ENCODE measurements at regions not wholly inside any gene's neighbourhood (a gene's known extent, or its start where the extent isn't known, plus 50 kb on each side); places are given as distances from the start of the nearest gene placed in this dataset.

GRCh38 chr2:45256867-45257641, 247.8 kb upstream of the SIX2 start:
- Histone ChIP-seq H3K36me3 (replicated peaks; ENCODE audit: insufficient read depth, low read length) (no peaks in the 10 kb centered on the region), H4K20me1 (ENCODE audit: insufficient read depth, low read length) (no peaks in the 10 kb centered on the region), H3K27me3 (replicated peaks; ENCODE audit: insufficient read depth, low read length) (no peaks in the 10 kb centered on the region), H3K9me3 (replicated peaks; ENCODE audit: insufficient read depth, low read length) (no peaks in the 10 kb centered on the region), H3K9ac (ENCODE audit: low read length) (no peak overlapping the region), H3K9me2 (replicated peaks; ENCODE audit: insufficient read depth, low read length) (no peaks in the 10 kb centered on the region), H3F3A (ENCODE audit: insufficient read depth, low read length) (no peaks in the 10 kb centered on the region), H3K4me1 (ENCODE audit: low read length) (no peaks in the 10 kb centered on the region), H3K4me2 (ENCODE audit: low read depth, low read length) (no peak overlapping the region), H2AFZ (ENCODE audit: low read length) (no peak overlapping the region), H3K4me3 (ENCODE audit: low read length) (no peak overlapping the region), H3K27ac (ENCODE audit: low read length) (no peak overlapping the region), H3K79me2 (ENCODE audit: low read length) (no peaks in the 10 kb centered on the region)
- no peak for TF ChIP-seq EZH2phosphoT487 (IDR thresholded peaks at IDR 0.05; ENCODE audit: low read length)
- TF ChIP-seq, protein P1, sequence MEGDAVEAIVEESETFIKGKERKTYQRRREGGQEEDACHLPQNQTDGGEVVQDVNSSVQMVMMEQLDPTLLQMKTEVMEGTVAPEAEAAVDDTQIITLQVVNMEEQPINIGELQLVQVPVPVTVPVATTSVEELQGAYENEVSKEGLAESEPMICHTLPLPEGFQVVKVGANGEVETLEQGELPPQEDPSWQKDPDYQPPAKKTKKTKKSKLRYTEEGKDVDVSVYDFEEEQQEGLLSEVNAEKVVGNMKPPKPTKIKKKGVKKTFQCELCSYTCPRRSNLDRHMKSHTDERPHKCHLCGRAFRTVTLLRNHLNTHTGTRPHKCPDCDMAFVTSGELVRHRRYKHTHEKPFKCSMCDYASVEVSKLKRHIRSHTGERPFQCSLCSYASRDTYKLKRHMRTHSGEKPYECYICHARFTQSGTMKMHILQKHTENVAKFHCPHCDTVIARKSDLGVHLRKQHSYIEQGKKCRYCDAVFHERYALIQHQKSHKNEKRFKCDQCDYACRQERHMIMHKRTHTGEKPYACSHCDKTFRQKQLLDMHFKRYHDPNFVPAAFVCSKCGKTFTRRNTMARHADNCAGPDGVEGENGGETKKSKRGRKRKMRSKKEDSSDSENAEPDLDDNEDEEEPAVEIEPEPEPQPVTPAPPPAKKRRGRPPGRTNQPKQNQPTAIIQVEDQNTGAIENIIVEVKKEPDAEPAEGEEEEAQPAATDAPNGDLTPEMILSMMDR (IDR thresholded peaks at IDR 0.05; ENCODE audit: low read length) = no peak
- DNase-seq = no peak

DNA sequence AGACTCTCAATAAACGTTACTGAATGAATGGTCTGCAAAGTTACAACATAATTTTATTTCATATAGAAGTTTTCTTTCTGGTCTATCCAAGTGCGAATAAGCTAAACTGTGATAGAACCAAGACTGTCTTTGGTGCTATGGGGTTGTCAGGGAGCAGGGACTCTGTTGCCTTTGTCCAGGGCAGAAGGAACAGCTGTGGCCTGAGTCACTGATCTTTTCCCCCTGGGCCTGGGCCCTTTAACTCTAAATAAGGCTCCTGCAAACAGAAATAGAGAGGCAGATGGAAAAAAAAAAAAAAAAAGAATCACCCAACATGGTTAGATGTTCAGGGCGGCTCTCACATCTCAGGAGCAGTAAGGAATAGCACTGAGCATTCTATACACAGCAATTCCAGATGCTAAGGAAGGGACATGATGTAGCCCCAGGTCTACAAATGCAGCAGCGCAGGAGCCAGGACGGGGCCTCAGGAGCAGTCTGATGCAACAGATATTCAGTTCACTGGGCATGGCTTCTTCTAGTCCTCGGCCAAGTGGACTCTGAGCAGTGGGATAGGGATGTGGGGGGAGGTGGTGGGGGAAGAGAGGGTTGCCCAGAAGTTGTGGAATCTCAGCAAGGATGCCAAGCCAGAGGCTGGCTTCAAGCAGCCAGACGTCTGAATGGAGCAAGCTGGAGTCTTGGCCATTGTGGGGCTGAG, 247.1 kb upstream of the SIX2 start:
- no peaks in the 10 kb centered on the region for H4K20me1 ChIP-seq (ENCODE audit: insufficient read depth, low read length)
- no peak overlapping the region for H2AFZ ChIP-seq (ENCODE audit: low read length)
- H3K9me2 ChIP-seq (replicated peaks; ENCODE audit: insufficient read depth, low read length) = no peaks in the 10 kb centered on the region
- no peaks in the 10 kb centered on the region for H3F3A ChIP-seq (ENCODE audit: insufficient read depth, low read length)
- TF ChIP-seq EZH2phosphoT487 (IDR thresholded peaks at IDR 0.05; ENCODE audit: low read length) (no peak), EZH2 (optimal IDR thresholded peaks at IDR 0.05; ENCODE audit: low read depth, low read length) (no peak)
- TF ChIP-seq, protein P1 (IDR thresholded peaks at IDR 0.05; ENCODE audit: low read length) = no peak
- H3K9ac ChIP-seq (ENCODE audit: low read length) = no peak overlapping the region
- H3K27ac ChIP-seq (ENCODE audit: low read length) = no peak overlapping the region
- no peak overlapping the region for H3K4me3 ChIP-seq (ENCODE audit: low read length)
- no peaks in the 10 kb centered on the region for H3K4me1 ChIP-seq (ENCODE audit: low read length)
- no peaks in the 10 kb centered on the region for H3K36me3 ChIP-seq (replicated peaks; ENCODE audit: insufficient read depth, low read length)
- no peak for DNase-seq
- no peaks in the 10 kb centered on the region for H3K79me2 ChIP-seq (ENCODE audit: low read length)
- H3K9me3 ChIP-seq (replicated peaks; ENCODE audit: insufficient read depth, low read length) = no peaks in the 10 kb centered on the region
- H3K4me2 ChIP-seq (ENCODE audit: low read depth, low read length) = no peak overlapping the region
- H3K27me3 ChIP-seq (replicated peaks; ENCODE audit: insufficient read depth, low read length) = no peaks in the 10 kb centered on the region

- Histone ChIP-seq H3F3A (ENCODE audit: insufficient read depth, low read length) (no peaks in the 10 kb centered on the region), H3K79me2 (ENCODE audit: low read length) (no peaks in the 10 kb centered on the region), H3K4me2 (ENCODE audit: low read depth, low read length) (no peak overlapping the region), H3K27me3 (replicated peaks; ENCODE audit: insufficient read depth, low read length) (no peaks in the 10 kb centered on the region), H3K9me3 (replicated peaks; ENCODE audit: insufficient read depth, low read length) (no peaks in the 10 kb centered on the region), H3K9me2 (replicated peaks; ENCODE audit: insufficient read depth, low read length) (no peaks in the 10 kb centered on the region), H3K9ac (ENCODE audit: low read length) (no peak overlapping the region), H2AFZ (ENCODE audit: low read length) (no peak overlapping the region), H4K20me1 (ENCODE audit: insufficient read depth, low read length) (no peaks in the 10 kb centered on the region), H3K4me3 (ENCODE audit: low read length) (no peak overlapping the region), H3K36me3 (replicated peaks; ENCODE audit: insufficient read depth, low read length) (no peaks in the 10 kb centered on the region), H3K27ac (ENCODE audit: low read length) (no peak overlapping the region), H3K4me1 (ENCODE audit: low read length) (no peaks in the 10 kb centered on the region)
- TF ChIP-seq EZH2 (optimal IDR thresholded peaks at IDR 0.05; ENCODE audit: low read depth, low read length) (no peak), EZH2phosphoT487 (IDR thresholded peaks at IDR 0.05; ENCODE audit: low read length) (no peak)
- TF ChIP-seq, protein P1 (IDR thresholded peaks at IDR 0.05; ENCODE audit: low read length) = no peak
- no peak for DNase-seq
Observed at GRCh38 chr2:45255563-45255962, 246.3 kb upstream of the SIX2 start.
